GM19043 (cell line): ENCODE measurements at regions not wholly inside any gene's neighbourhood (a gene's known extent, or its start where the extent isn't known, plus 50 kb on each side); places are given as distances from the start of the nearest gene placed in this dataset.
A peak's percentile ranks its signal among the peaks of the same experiment; 100 is the strongest.

Source experiments
- ATAC-seq: cut with Tn5 transposase; IDR thresholded peaks from one replicate; pipeline ENCODE4 v1.9.1; 2021; ENCODE audit warnings: low read depth; ENCODE audit not compliant: unreplicated experiment

DNA sequence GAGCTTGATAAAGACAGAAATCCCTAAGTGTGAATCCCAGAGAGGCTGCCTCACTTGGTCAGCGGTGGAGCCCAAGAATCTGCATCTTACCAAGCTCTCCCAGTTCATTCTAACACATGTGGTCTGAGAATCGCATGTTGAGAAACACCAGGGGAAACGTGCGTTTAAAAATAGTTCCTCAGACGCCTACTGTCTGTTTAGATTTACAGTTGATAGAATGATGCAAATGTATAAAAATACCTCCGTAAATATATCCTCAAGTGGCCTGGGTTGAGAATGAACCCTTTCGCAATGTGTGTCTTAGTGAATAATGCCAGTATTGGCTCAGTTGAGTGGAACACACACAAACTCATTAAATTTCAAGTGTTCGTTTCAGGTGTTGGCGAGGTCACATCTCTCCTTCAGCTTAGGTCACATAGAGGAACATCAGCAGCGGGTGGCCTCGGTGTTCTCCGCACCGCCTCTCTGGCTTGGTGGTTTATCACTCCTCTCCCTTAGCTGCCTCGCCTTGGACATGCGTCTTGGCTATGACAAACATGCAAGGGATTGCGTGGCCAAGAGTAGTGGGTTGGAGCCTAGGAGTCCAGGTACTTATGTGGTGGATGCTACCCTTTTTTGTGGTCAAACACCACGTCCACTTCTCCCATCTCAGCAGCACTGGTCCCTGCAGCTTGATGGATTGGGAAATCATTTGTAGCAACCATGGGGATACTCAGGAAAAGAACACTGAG lies 117.6 kb upstream of the SPATA13 start:
- no peak for ATAC-seq

GRCh38 chr13:24043590-24044350 lies 116.8 kb upstream of the SPATA13 start:
- no peak for ATAC-seq

GRCh38 chr13:24045597-24045996 lies 114.9 kb upstream of the SPATA13 start:
- no peak for ATAC-seq

DNA sequence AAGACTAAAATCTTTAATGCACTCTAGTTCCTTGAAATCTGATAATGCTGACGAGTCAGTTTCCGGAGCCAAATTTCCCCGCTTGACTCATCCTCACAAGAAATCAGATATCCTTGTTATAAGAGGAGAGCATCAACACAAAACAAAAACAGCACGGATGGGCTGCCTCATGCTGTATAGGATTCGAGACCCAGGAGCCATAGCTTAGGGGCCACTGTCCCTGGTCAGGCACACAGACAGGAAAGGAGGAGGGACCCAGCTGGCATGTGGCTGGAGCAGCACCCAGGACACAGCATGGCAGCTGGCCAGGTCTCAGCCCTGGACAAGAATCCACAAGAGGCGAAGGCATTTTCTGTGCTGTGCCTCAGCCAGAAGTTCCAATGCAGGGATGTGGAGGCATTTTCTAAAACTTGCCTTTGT lies 110.2 kb upstream of the SPATA13 start:
- ATAC-seq: no peak

- ATAC-seq: no peak
Observed at GRCh38 chr13:24050796-24051715, 109.5 kb upstream of the SPATA13 start.

- ATAC-seq: no peak
Observed at GRCh38 chr13:24052547-24053518, 107.7 kb upstream of the SPATA13 start.

GRCh38 chr13:24053519-24054251 lies 106.8 kb upstream of the SPATA13 start:
- ATAC-seq: peak; percentile 91

DNA sequence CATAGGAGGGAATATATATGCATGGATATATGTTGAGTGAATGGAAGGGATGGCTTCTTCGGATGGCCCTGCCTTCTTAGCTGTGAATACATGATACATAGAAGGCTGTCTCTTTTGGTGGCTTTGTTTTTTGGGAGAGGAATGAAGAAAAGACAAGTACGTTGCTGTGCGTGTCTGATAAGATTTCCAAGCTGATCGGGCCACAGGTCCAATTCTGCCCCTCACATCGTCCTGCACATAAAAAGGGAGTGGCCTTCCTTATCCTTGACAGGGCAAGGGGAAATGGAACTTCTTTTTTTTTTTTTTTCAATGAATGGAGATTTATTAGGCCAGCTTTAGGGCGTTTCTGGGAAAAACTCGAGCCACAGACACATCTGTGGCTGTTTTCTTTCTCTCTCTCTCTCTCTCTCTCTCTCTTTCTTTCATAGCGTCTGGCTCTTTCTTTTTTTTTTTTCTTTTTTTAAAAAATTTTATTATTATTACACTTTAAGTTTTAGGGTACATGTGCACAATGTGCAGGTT lies 103.8 kb upstream of the SPATA13 start:
- no peak for ATAC-seq

DNA sequence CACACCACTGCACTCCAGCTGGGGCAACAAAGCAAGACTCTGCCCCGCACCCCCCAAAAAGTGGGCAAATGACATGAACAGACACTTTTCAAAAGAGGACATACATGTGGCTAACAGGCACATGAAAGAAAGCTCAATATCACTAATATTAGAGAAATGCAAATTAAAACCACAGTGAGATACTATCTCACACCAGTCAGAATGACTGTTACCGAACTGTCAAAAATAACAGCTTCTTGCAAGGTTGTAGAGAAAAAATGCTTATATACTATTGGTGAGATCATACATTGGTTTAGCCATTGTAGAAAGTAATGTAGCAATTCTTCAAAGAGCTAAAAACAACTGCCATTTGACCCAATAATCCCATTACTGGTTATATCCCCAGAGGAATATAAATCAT lies 99.5 kb upstream of the SPATA13 start:
- ATAC-seq: no peak

- ATAC-seq: no peak
Observed at GRCh38 chr13:24063281-24063877, 97.1 kb upstream of the SPATA13 start.

DNA sequence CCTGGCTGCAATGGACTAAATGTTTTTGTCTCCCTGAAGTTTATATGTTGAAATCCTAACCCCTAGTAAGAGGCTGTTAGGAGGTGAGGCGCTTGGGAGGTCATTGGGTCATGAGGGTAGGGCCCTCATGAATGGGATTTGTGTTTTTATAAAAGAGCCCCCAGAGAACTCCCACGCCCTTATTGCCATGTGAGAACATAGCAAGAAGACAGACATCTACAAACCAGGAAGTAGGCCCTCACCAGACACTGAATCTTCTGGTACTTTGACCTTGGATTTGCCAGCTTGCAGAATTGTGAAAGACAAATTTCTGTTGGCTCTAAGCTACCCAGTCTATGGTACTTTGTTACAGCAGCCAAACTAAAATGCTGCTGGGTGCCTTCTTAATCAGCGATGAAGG lies 96.1 kb upstream of the SPATA13 start:
- no peak for ATAC-seq

DNA sequence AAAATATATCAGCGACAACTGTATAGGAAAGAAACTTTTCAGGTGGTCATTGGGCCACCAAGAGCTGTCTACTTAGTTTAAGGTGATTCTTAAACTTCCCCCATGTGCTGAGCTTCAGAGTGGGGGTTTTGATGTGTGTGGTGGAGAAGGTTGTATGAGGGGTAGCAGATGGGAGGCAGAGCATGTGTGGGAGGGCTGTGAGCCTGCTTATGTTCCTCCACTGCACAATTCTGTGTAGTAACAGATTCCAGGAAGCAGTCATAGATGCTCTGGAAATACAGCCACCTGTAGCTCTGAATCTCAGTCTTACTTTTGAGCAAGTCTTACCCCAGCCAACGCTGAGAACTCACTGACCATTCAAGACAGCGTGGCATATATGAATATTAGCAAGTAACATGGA lies 95.3 kb upstream of the SPATA13 start:
- no peak for ATAC-seq

DNA sequence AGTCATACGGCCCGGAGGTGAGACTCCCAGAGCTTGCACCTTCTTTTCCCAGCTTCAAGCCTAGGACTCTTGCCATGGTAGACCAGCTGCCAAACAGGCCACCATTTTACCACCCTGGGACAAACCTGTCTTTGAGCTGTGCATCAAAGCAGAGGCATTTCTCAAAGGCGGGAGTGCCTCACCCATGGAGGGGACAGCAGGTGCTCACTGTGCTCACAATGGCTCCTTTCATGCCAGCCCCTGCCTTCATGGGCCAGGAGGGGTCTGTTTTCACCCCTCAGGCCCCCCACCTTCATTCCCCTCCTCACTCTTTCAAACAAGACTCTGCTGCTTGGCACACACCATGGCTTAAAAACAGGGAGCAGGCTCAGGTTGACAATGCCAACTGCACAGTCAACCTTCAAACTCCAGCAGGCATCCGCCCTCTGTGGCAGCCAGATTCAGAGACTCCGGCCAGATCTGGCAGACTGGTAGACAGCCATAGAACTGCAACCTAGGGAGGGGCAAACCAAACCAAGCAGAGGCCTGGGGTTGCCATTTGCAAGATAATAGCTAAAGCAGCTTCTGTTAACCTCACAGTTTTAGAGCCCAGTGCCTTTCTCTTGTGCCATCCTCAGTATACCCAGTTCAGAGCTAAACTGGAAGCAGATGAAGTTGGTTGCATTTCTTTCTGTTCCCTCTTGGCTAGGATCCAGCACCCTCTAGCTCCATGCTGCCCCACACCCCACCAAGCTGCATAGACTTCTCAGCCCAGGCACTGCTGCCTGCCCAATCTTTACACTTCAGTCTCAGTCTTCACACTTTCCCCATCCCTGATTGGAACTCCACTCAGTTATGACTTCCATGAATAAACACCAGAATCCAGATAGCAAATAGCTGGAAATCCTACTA lies 93.9 kb upstream of the SPATA13 start:
- ATAC-seq: no peak

GRCh38 chr13:24068472-24068871 lies 92.0 kb upstream of the SPATA13 start:
- no peak for ATAC-seq

- no peak for ATAC-seq
Observed at GRCh38 chr13:24071016-24071415, 89.5 kb upstream of the SPATA13 start.

- no peak for ATAC-seq
Observed at GRCh38 chr13:24071423-24072075, 89.0 kb upstream of the SPATA13 start.

- ATAC-seq: no peak
Observed at GRCh38 chr13:24073657-24074056, 86.9 kb upstream of the SPATA13 start.
